Gastroesophageal sphincter (tissue), 4 donors: ENCODE measurements at regions not wholly inside any gene's neighbourhood (a gene's known extent, or its start where the extent isn't known, plus 50 kb on each side); places are given as distances from the start of the nearest gene placed in this dataset.

Experiments used
- ATAC-seq: fragments of 150-250 bp; one replicate; pipeline ENCODE4 v1.9.1; 2016; ENCODE audit warnings: mild to moderate bottlenecking, moderate library complexity
- H3K27ac ChIP-seq, 4 donors: fragments of 200-600 bp; sonication (generic) in 3 of 4; 1 replicate in 3 of 4; 2 replicates in 1 of 4; pipeline ENCODE4 v1.5.1; 2016 to 2019
- H3K27me3 ChIP-seq: fragments of 200-600 bp; sonication (generic); one replicate; pipeline ENCODE4 v1.5.1; 2019
- H3K36me3 ChIP-seq, 2 donors: fragments of 200-600 bp; sonication (generic); one replicate each; pipeline ENCODE4 v1.5.1; 2019; ENCODE audit warnings: control low read depth in 1 of 2
- H3K4me1 ChIP-seq, 3 donors: fragments of 200-600 bp; sonication (generic); 1 replicate in 2 of 3; 2 replicates in 1 of 3; pipeline ENCODE4 v1.5.1; 2016 to 2019; ENCODE audit warnings: control low read depth in 2 of 3
- H3K4me3 ChIP-seq, 2 donors: fragments of 200-600 bp; sonication (generic); one replicate each; pipeline ENCODE4 v1.5.1; 2019; ENCODE audit warnings: mild to moderate bottlenecking in 1 of 2, moderate library complexity in 1 of 2
- H3K9me3 ChIP-seq, 3 donors: fragments of 200-600 bp; sonication (generic); one replicate each; pipeline ENCODE4 v1.5.1; 2017 to 2019; ENCODE audit warnings: control low read depth in 2 of 3
- EP300 ChIP-seq: sonication (generic); formaldehyde crosslinking; IDR thresholded peaks from one replicate; pipeline ENCODE4 v1.6.1; 2017; ENCODE audit warnings: antibody characterized with exemption, mild to moderate bottlenecking
- POLR2A ChIP-seq, 2 donors: fragments of 450-650 bp; IDR thresholded peaks; one replicate each; pipeline ENCODE4 v1.6.1; 2017; ENCODE audit warnings: antibody characterized with exemption in 2 of 2, mild to moderate bottlenecking in 2 of 2, moderate library complexity in 1 of 2
- POLR2AphosphoS5 ChIP-seq: sonication (generic); formaldehyde crosslinking; IDR thresholded peaks from one replicate; pipeline ENCODE4 v1.6.1; 2017; ENCODE audit warnings: antibody characterized with exemption
- WGBS, 2 donors: methylation state at CpG; one replicate each; pipeline ENCODE4 v1.1.5; 2018; ENCODE audit warnings: low coverage in 1 of 2; 5-methylcytosine and 5-hydroxymethylcytosine counted together
- TF ChIP-seq, protein P1 (sequence below), 4 experiments: fragments of 200-600 bp in 2 of 4; fragments of 450-650 bp in 2 of 4; sonication (generic) in 1 of 4; IDR thresholded peaks; one replicate each; pipeline ENCODE4 v1.5.1; 2017 to 2019; ENCODE audit warnings: antibody characterized with exemption in 4 of 4, mild to moderate bottlenecking in 2 of 4, moderate library complexity in 2 of 4

DNA sequence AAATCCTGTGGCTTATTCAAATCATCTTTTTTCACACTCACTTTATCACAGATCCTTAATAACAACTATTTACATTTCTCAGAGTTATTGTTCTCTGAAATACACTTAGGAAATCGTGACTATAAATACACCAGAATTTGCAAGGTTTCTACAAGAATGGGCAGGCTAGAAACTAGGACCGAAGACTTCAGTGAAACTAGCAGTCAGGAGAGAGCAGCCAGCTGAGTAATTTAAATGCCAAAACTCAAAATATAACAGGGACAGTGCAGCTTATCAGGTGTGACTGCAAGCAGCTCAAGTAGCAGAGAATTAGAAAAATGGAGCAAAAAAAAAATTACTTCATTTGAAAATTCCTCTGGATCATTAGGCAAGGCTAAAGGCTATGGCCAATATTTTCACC is 719.3 kb upstream of the ZNF608 start:
- H3K4me1 ChIP-seq, result no peaks in the 10 kb centered on the region
- H3K27ac ChIP-seq, result no peak overlapping the region
- no peak for ATAC-seq
- H3K9me3 ChIP-seq, result no peaks in the 10 kb centered on the region
- no peaks in the 10 kb centered on the region for H3K27me3 ChIP-seq
- no peaks in the 10 kb centered on the region for H3K36me3 ChIP-seq
- WGBS, 2 donors, result 15 to 21% methylated on average over 2 of the region's 2 CpGs
- no peak overlapping the region for H3K4me3 ChIP-seq
- TF ChIP-seq POLR2A (IDR thresholded peaks at IDR 0.05) (no peak), EP300 (no peak), POLR2AphosphoS5 (no peak)
- TF ChIP-seq, protein P1, sequence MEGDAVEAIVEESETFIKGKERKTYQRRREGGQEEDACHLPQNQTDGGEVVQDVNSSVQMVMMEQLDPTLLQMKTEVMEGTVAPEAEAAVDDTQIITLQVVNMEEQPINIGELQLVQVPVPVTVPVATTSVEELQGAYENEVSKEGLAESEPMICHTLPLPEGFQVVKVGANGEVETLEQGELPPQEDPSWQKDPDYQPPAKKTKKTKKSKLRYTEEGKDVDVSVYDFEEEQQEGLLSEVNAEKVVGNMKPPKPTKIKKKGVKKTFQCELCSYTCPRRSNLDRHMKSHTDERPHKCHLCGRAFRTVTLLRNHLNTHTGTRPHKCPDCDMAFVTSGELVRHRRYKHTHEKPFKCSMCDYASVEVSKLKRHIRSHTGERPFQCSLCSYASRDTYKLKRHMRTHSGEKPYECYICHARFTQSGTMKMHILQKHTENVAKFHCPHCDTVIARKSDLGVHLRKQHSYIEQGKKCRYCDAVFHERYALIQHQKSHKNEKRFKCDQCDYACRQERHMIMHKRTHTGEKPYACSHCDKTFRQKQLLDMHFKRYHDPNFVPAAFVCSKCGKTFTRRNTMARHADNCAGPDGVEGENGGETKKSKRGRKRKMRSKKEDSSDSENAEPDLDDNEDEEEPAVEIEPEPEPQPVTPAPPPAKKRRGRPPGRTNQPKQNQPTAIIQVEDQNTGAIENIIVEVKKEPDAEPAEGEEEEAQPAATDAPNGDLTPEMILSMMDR (IDR thresholded peaks at IDR 0.05), result no peak

DNA sequence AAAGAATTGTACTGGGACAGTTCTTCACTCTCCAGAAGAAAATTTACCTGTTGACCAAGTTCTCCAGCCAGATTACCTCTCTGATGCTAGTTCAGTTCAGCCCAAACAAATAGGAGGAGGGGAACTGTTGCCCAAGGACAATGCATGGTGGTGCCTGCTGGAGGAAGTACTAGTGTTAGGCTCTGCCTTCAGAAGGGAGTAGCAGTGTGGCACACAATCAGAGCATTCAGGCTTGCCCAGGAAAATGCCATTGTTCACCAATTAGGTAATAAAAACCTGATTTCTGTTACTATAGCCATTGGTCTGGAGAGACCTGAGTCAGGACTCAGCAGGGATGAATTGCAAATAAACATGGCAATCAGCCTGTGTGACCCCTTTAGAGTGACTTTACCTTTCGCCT is 720.8 kb upstream of the ZNF608 start:
- H3K4me1 ChIP-seq, result no peaks in the 10 kb centered on the region
- ATAC-seq, result no peak
- WGBS, 2 donors, result 91 to 100% methylated on average over 1 of the region's 1 CpG
- H3K27me3 ChIP-seq, result no peaks in the 10 kb centered on the region
- H3K4me3 ChIP-seq, result no peak overlapping the region
- no peaks in the 10 kb centered on the region for H3K36me3 ChIP-seq
- TF ChIP-seq, protein P1 (IDR thresholded peaks at IDR 0.05), result no peak
- TF ChIP-seq POLR2AphosphoS5, result no peak
- TF ChIP-seq EP300, result no peak
- no peak for TF ChIP-seq POLR2A (IDR thresholded peaks at IDR 0.05)
- H3K9me3 ChIP-seq, result no peaks in the 10 kb centered on the region
- H3K27ac ChIP-seq, result no peak overlapping the region

DNA sequence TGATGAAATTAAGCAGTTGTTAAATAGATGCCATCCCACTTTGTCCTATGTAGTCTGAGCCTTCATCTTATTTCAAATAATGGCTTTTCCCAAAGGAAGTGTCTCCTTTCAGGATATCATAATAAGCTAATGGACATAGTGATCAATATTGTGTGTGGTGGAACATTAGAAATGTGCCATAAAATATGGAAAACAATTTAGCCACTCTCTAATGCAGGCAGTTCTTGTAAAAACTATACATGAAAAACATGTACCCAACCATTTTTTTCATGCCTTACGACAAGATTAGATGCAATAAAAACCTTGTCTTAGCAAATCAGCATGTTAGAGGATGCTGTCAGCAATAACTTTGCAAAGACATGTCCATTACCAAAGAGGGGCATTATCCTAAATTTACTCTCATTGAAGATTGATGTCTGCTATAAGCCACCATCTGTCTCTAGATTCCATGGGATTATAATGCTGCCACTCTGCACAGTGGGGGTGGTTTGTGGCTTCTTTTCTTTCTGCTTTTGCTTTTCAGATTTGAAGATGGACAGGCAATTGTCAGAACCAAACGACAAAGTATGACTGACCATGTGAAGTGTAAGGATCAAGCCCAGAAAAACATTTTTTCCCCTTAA is 724.0 kb upstream of the ZNF608 start:
- no peaks in the 10 kb centered on the region for H3K4me1 ChIP-seq
- H3K27ac ChIP-seq, result no peak overlapping the region
- H3K4me3 ChIP-seq, result no peak overlapping the region
- ATAC-seq, result no peak
- WGBS, 2 donors, result 75 to 82% methylated on average over 2 of the region's 2 CpGs
- no peaks in the 10 kb centered on the region for H3K9me3 ChIP-seq
- H3K27me3 ChIP-seq, result no peaks in the 10 kb centered on the region
- H3K36me3 ChIP-seq, result no peaks in the 10 kb centered on the region
- no peak for TF ChIP-seq POLR2AphosphoS5
- TF ChIP-seq, protein P1 (IDR thresholded peaks at IDR 0.05), result no peak
- TF ChIP-seq EP300, result no peak
- no peak for TF ChIP-seq POLR2A (IDR thresholded peaks at IDR 0.05)

DNA sequence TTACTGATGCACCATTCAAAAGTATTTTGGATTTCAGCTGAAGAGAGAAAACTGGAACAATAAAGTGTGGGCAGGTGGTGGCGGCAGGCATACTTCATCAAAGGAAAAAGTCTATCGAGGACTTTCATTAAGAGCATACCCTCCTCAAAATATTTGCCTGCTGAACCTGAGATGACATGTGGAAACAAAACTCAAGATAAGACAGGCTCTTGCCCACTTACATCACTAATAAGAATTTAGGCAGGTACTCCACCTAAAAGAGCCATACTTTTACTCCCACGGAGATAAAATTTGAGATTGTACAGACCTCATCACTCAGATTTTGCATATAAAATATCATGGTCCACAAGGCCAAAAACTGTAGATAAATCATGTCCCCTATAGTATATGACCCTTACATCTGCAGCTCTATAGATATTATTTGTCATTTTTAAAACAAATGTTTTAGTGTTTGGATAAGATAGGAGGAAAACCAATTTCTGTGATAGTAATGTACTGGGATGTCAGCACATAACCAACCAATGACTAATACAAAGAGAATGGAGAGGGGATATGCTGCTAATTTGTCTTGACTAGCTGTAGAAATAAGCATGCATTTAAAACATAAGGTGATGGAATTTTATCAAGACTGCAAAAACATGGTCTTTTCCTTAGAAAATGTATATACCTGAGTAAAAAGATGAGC is 730.6 kb upstream of the ZNF608 start:
- H3K4me3 ChIP-seq, result no peak overlapping the region
- no peaks in the 10 kb centered on the region for H3K9me3 ChIP-seq
- H3K36me3 ChIP-seq, result no peaks in the 10 kb centered on the region
- no peak overlapping the region for H3K27ac ChIP-seq
- H3K4me1 ChIP-seq, result peaks cover 0 to 12% (median 2%) of the 10 kb centered on the region in 3 donors
- ATAC-seq, result no peak
- WGBS, 2 donors, result 80 to 96% methylated on average over 3 of the region's 3 CpGs
- TF ChIP-seq, protein P1 (IDR thresholded peaks at IDR 0.05), result no peak
- H3K27me3 ChIP-seq, result no peaks in the 10 kb centered on the region

DNA sequence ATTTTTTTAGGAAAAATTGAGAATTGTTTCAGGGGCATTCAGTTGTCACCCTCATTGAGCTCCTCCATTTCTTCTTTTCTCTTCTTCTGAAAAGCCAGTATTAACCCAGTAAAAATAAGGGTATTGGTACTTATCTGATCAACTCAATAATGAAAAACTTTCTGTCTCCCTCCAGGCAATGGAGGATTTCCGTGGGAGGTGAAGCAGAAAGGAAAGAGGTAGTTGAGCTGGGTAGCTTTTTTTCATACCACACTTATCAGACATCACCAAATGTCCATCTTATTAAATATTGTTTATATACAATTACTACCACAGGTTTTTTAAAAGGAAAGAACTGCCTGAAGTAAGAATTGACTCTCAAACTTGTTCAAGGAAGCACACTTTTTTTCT is 731.1 kb upstream of the ZNF608 start:
- Histone ChIP-seq H3K27me3 (no peaks in the 10 kb centered on the region), H3K9me3 (no peaks in the 10 kb centered on the region), H3K4me1 (peaks cover 0 to 16% (median 2%) of the 10 kb centered on the region in 3 donors), H3K36me3 (no peaks in the 10 kb centered on the region), H3K4me3 (no peak overlapping the region), H3K27ac (no peak overlapping the region)
- WGBS, 2 donors, result 90 to 92% methylated on average over 1 of the region's 1 CpG
- no peak for TF ChIP-seq EP300
- TF ChIP-seq, protein P1 (IDR thresholded peaks at IDR 0.05), result no peak
- TF ChIP-seq POLR2A (IDR thresholded peaks at IDR 0.05), result no peak
- TF ChIP-seq POLR2AphosphoS5, result no peak
- ATAC-seq, result no peak
